IMR-90 (cell line): ENCODE measurements at regions not wholly inside any gene's neighbourhood (a gene's known extent, or its start where the extent isn't known, plus 50 kb on each side); places are given as distances from the start of the nearest gene placed in this dataset.
"Not testable (repeated sequence)": the region's sequence is repeated elsewhere in the genome, so short reads cannot be mapped to it uniquely, and the experiment has no call there.

ENCODE experiments used
- ATAC-seq: fragments of 200-7000 bp; cut with Tn5 transposase; 2 replicates; pipeline ENCODE4 v1.9.1; 2020; ENCODE audit warnings: low read depth, mild to moderate bottlenecking, moderate library complexity
- BruUV-seq: library from RNA; stranded (reverse); fragments of 400-500 nt; replicated peaks from 2 replicates; lab custom pipeline; 2021; lab: Mats Ljungman, UMichigan
- CTCF ChIA-PET: fragments of 300-600 bp; formaldehyde crosslinking; extraction: SDS; loops from one replicate; lab custom pipeline; 2021; ENCODE audit warnings: antibody characterized with exemption; lab: Yijun Ruan, JAX
- POLR2A ChIA-PET: fragments of 300-600 bp; sonication (Branson Sonifier 250); formaldehyde crosslinking; loops from one replicate; lab custom pipeline; 2022; ENCODE audit warnings: antibody characterized with exemption; ENCODE audit not compliant: unreplicated experiment; lab: Charles Lee
- DNase-seq: peaks from one replicate; pipeline ENCODE4 v3.0.0; 2013
- H2AFZ ChIP-seq: replicated peaks from 2 replicates; pipeline ENCODE3; 2013; ENCODE audit warnings: low read length, mild to moderate bottlenecking; ENCODE audit not compliant: poor library complexity
- H2AK5ac ChIP-seq: 2 replicates; pipeline ENCODE4 v1.6.1; 2013; ENCODE audit warnings: low read depth, low read length, inconsistent platforms
- H2AK9ac ChIP-seq: replicated peaks from 2 replicates; pipeline ENCODE3; 2013; ENCODE audit warnings: mild to moderate bottlenecking, low read depth, low read length, moderate library complexity; ENCODE audit not compliant: poor library complexity
- H2BK120ac ChIP-seq: 2 replicates; pipeline ENCODE4 v1.6.1; 2013; ENCODE audit warnings: low read depth, low read length, inconsistent platforms
- H2BK15ac ChIP-seq: 3 replicates; pipeline ENCODE4 v1.6.1; 2013; ENCODE audit warnings: low read depth, low read length, inconsistent platforms
- H2BK20ac ChIP-seq: 2 replicates; pipeline ENCODE4 v1.6.1; 2013; ENCODE audit warnings: low read depth, mild to moderate bottlenecking, inconsistent platforms, low read length, moderate library complexity
- H2BK5ac ChIP-seq: 2 replicates; pipeline ENCODE4 v1.6.1; 2013; ENCODE audit warnings: mild to moderate bottlenecking, low read depth, low read length, inconsistent platforms; ENCODE audit not compliant: poor library complexity, severe bottlenecking
- H3K14ac ChIP-seq: replicated peaks from 2 replicates; pipeline ENCODE4 v1.6.1; 2013; ENCODE audit warnings: low read depth, low read length, inconsistent platforms
- H3K18ac ChIP-seq: 2 replicates; pipeline ENCODE4 v1.6.1; 2013; ENCODE audit warnings: low read depth, low read length, control low read depth
- H3K23ac ChIP-seq: 2 replicates; pipeline ENCODE4 v1.6.1; 2013; ENCODE audit warnings: low read depth, low read length, inconsistent platforms
- H3K27ac ChIP-seq: 2 replicates; pipeline ENCODE4 v1.5.1; 2013; ENCODE audit warnings: mild to moderate bottlenecking, control low read depth, low read length; ENCODE audit not compliant: insufficient read depth
- H3K27me3 ChIP-seq: 2 replicates; pipeline ENCODE4 v1.6.1; 2013; ENCODE audit warnings: low read length; ENCODE audit not compliant: control insufficient read depth, insufficient read depth
- H3K36me3 ChIP-seq: 2 replicates; pipeline ENCODE4 v1.6.1; 2013; ENCODE audit warnings: low read length, mixed read lengths; ENCODE audit not compliant: control insufficient read depth, insufficient read depth
- H3K4ac ChIP-seq: 2 replicates; pipeline ENCODE4 v1.6.1; 2013; ENCODE audit warnings: low read depth, low read length, inconsistent platforms
- H3K4me1 ChIP-seq: 2 replicates; pipeline ENCODE4 v1.6.1; 2013; ENCODE audit warnings: low read length, mixed read lengths; ENCODE audit not compliant: control insufficient read depth, insufficient read depth
- H3K4me2 ChIP-seq: 2 replicates; pipeline ENCODE4 v1.6.1; 2013; ENCODE audit warnings: low read depth, mild to moderate bottlenecking, control low read depth, low read length, moderate library complexity
- H3K4me3 ChIP-seq: 2 replicates; pipeline ENCODE4 v1.5.1; 2013; ENCODE audit warnings: low read depth, mild to moderate bottlenecking, control low read depth, low read length, moderate library complexity; ENCODE audit not compliant: insufficient read depth
- H3K56ac ChIP-seq: 2 replicates; pipeline ENCODE4 v1.6.1; 2013; ENCODE audit warnings: low read length, inconsistent platforms; ENCODE audit not compliant: insufficient read depth; ENCODE audit errors: extremely low read depth
- H3K79me1 ChIP-seq, 2 experiments: 2 replicates each; pipeline ENCODE4 v1.6.1; 2013; ENCODE audit warnings: low read length in 2 of 2, inconsistent platforms in 1 of 2, low read depth in 1 of 2
- H3K9ac ChIP-seq: 2 replicates; pipeline ENCODE4 v1.6.1; 2013; ENCODE audit warnings: low read depth, low read length, control low read depth
- H3K9me1 ChIP-seq: 2 replicates; pipeline ENCODE4 v1.6.1; 2013; ENCODE audit warnings: low read length, inconsistent platforms; ENCODE audit not compliant: insufficient read depth
- H3K9me3 ChIP-seq: 2 replicates; pipeline ENCODE4 v1.6.1; 2013; ENCODE audit warnings: low read length; ENCODE audit not compliant: control insufficient read depth, insufficient read depth
- H4K20me1 ChIP-seq: 2 replicates; pipeline ENCODE4 v1.6.1; 2013; ENCODE audit warnings: low read length, inconsistent platforms; ENCODE audit not compliant: insufficient read depth
- H4K5ac ChIP-seq: 2 replicates; pipeline ENCODE4 v1.6.1; 2013; ENCODE audit warnings: mild to moderate bottlenecking, low read depth, low read length, control low read depth
- H4K8ac ChIP-seq, 2 experiments: 2 replicates each; pipeline ENCODE4 v1.6.1; 2013; ENCODE audit warnings: low read depth in 2 of 2, low read length in 2 of 2, control low read depth in 1 of 2, inconsistent platforms in 1 of 2
- H4K91ac ChIP-seq: 2 replicates; pipeline ENCODE4 v1.6.1; 2013; ENCODE audit warnings: low read depth, low read length, inconsistent platforms; ENCODE audit not compliant: insufficient read depth
- WGBS, 2 experiments: methylation state at CpG; one replicate each; pipeline versions ENCODE4 v1.1.5 to v1.1.7; 2013; ENCODE audit warnings: missing lambda C conversion rate in 2 of 2; ENCODE audit not compliant: insufficient read length in 1 of 2; ENCODE audit errors: extremely low coverage in 2 of 2; 5-methylcytosine and 5-hydroxymethylcytosine counted together
- dilution Hi-C: fragments of 300-500 bp; cut with HindIII; formaldehyde crosslinking; loops from one replicate; pipeline ENCODE4 v1.14.3; 2018; ENCODE audit warnings: low sequenced_read_pairs; ENCODE audit not compliant: unreplicated experiment
- in situ Hi-C: fragments of 300-500 bp; cut with MboI; formaldehyde crosslinking; loops from 3 replicates; pipeline ENCODE4 v1.14.3; 2019; ENCODE audit warnings: low sequenced_read_pairs, inconsistent platforms, mixed read lengths
- intact Hi-C: fragments of 100-400 bp; cut with micrococcal nuclease; formaldehyde crosslinking; loops from 2 replicates; pipeline ENCODE4 v1.10.0; 2022

DNA sequence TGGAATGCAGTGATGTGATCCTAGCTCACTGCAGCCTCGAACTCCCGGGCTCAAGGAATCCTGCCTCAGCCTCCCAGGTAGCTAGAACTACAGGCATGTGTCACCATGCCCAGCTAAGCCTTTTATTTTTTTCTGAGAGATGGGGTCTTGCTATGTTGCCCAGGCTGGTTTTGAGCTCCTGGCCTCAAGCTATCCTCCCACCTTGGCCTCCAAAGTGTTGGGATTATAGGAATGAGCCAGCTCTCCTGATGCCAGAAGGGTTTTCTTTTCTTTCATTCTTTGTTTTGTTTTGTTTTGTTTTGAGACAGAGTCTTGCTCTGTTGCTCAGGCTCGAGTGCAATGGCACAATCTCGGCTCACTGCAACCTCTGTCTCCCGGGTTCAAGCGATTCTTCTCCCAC is 68.6 kb upstream of the WNT4 start:
- not testable (repeated sequence) for BruUV-seq, H3K18ac ChIP-seq

More for the DNA sequence above, 68.6 kb upstream of the WNT4 start:
- H3K79me1 ChIP-seq, H4K5ac ChIP-seq, H3K9me3 ChIP-seq, H2BK20ac ChIP-seq, H4K91ac ChIP-seq, H2BK15ac ChIP-seq, H3K27ac ChIP-seq, H3K9me1 ChIP-seq, H4K8ac ChIP-seq, H4K20me1 ChIP-seq, POLR2A ChIA-PET, H3K4me2 ChIP-seq, H3K4me3 ChIP-seq, DNase-seq, H3K36me3 ChIP-seq, CTCF ChIA-PET, H3K4ac ChIP-seq, in situ Hi-C loops, H2AK5ac ChIP-seq, H3K14ac ChIP-seq, H2BK5ac ChIP-seq, H3K9ac ChIP-seq, dilution Hi-C loops, H2AFZ ChIP-seq, H2BK120ac ChIP-seq, H2AK9ac ChIP-seq, intact Hi-C loops, H3K4me1 ChIP-seq, H3K23ac ChIP-seq, H3K56ac ChIP-seq, ATAC-seq: not testable (repeated sequence)
- H3K27me3 ChIP-seq = peaks cover 79% of the 10 kb centered on the region
- WGBS, 2 experiments = no CpG with 5 or more reads among the region's 6 CpGs
